Inflammatory macrophage (primary cell): ENCODE measurements at regions not wholly inside any gene's neighbourhood (a gene's known extent, or its start where the extent isn't known, plus 50 kb on each side); places are given as distances from the start of the nearest gene placed in this dataset.
A peak's percentile ranks its signal among the peaks of the same experiment; 100 is the strongest.

Source experiments
- DNase-seq, 2 donors: peaks; one replicate each; pipeline ENCODE4 v3.0.0-alpha.2; 2020 to 2022

DNA sequence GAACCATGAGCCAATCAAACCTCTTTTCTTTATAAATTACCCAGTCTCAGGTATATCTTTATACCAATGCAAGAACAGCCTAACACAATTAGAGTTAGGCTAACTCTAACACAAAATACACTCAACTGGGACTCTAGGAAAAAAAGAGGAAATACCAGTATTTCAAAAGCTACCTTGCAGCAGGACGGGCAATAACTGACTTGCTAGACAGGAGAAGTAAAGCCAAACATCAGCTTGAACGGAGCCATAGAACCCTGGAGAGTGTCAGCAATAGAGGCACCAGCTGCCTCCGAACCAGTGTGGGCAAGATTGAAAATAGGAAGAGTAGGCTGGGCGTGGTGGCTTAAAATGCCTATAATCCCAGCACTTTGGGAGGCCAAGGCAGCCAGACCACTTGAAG lies 162.0 kb upstream of the SOX4 start:
- peak; percentile 25 to 37 for DNase-seq

DNA sequence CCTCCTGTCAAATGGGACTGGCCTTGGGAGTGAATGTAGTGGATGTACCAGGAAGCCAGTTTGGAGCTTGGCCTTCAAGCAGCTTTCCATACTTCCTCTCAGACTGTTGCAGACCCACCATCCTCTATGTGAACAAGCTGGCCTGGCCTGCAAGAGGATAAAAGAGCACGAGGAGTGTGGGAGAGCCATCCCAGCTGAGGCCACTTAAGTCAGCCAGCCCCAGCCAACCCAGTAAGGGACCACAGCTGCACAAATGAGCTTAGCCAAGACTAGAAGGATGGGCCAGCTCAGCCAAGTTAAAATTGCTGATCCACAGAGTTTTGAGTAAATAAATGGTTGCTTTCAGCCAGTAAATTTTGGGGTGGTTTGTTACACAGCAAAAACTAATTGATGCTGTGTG lies 156.9 kb upstream of the SOX4 start:
- DNase-seq = no peak

DNA sequence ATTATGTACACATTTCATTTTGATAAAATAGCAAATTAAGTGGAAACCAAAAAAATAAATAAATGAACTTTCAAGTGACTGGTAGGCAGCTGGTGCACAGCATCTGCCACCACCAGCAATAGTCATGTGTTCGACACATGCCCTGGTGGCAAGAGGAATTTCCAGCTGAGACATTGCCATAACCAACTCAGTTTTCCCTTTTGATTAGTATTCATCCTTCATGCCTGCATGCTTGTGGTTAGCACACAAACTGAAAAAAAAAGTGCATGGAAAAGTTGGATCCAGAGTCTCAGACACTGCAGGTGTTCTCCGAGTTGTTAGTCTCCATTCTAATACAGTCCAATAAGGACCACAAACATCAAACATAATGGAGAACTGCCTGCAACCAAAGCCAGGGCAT lies 156.0 kb upstream of the SOX4 start:
- no peak for DNase-seq

DNA sequence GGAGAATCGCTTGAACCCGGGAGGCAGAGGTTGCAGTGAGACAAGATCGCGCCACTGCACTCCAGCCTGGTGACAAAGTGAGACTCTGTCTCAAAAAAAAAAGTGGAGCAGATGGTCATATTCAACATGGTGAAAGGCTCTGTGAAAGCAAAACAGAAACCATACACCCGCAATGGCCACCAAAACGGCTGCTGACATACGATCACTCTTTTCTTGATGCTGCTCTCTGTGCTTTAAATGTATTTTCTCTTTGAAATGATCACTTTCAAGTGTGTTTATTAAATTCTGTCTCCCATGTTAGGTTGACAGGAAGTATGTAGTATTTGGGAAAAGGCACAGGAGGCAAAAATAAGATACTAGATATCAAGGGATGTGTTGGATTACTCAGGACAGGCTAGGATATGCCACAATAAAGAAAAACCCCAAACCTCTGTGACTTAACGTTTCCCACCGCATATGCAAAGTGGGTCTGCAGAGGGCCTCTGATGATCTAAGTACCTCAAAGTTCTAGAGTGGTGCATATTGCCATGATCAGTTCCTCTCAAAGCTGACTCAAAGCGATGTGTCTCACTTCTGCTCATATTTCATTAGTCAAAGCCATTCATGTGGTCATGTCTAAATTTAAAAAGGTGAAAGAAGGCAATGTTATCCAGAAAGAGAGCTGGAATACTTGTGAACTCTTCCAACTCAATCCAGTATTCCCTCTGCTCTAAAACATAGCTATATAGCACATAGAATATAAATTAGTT lies 155.1 kb upstream of the SOX4 start:
- DNase-seq = peak; percentile 20 to 62

DNA sequence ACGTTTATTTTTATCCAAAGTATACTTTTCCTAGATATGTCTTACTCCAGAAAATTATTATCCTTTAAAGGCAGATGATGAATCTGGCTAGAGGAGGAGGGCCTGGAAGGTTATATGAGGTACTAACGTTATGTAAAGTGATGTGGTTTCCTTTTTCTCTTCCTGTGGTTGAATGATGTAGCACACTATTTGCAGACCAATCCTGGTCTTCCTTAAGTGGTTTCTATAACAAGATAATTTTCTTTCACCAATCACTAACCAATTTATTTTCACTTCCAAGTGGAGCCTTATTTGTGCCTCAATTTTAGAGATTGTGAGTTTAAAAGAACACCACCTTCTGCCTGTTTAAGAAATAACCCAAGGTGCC lies 154.6 kb upstream of the SOX4 start:
- DNase-seq = peak in 1 of 2 donors; percentile 11

DNA sequence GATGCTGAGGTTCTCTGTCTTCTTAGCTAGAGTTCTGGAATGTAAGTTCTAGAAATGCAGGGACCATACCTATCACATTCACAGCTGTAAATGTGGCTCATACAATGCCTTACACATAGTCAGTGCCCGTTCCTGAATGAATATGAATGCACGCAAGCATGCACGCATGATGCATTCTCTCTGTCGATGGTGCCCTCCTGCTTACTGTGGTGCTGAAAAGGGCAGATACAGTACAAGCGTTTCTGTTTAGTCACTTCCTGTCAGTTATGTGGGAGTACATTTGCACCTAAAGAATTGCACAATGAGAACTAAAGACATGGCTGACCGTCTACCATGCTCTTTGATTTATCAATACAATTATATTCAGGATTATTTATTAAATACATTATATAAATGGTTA lies 152.2 kb upstream of the SOX4 start:
- DNase-seq = peak; percentile 7 to 16

DNA sequence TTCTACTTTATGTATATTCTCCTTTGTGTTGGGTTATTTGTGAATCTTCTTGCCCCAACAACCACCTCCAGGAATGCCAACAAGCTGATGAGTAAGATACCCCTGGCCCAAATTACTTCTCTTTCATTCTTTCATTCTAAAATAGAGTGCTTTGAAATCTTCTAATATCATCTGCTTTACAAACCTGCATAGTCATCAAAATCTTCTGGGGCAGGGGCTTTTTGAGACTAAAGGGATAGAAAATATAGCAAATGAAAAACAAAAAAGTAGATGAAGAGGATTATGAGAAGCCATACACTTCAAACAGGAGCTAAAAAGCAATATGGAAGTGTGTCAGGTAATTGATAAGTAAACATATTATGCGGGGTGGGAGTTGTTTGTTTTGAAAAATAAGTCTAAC lies 150.7 kb upstream of the SOX4 start:
- no peak for DNase-seq

DNA sequence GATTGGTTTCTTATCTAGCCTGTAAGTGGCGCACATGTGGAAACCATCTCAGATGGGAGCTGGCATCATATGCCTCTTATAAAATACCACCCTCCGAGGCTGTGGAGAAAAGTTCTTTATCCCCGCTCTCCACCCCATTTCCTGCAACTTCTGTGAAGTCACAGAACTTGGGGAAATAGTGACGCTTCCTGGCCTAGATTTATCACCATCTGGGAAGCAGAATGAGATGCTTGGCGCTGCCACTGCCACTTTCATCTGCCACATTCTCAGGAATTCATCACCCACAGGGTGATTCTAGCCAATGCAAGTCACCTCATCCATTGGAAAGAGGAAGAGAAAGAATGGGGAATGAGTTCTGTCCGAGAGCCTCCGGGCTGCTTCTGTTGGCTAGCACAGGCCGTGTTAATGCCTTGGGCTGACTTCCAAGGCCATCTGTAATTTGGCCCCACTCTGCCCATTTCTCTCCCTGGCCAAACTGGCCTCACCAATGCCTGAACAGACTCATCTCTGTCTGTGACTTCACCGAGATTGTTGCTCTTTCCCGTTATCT lies 148.8 kb upstream of the SOX4 start:
- no peak for DNase-seq

DNA sequence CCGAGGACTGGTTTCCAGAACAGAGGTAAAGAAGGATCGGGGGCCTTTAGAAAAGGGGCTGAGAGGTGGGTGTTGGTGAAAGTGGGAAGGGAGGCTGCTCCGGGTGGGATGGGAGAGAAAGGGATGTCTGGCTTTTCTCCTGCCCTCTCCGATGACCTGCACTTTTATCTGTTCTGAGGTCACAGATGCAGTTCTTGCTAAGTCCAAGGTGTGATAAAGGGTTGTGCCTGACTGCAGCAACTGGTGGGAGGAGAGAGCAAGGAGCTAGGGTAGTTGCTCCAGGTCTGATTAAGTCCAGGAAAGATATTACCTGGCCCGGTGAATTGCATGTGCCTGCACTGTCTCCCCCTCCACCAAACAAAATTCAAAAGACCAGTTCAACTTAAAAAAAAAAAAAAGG lies 145.6 kb upstream of the SOX4 start:
- DNase-seq = no peak

DNA sequence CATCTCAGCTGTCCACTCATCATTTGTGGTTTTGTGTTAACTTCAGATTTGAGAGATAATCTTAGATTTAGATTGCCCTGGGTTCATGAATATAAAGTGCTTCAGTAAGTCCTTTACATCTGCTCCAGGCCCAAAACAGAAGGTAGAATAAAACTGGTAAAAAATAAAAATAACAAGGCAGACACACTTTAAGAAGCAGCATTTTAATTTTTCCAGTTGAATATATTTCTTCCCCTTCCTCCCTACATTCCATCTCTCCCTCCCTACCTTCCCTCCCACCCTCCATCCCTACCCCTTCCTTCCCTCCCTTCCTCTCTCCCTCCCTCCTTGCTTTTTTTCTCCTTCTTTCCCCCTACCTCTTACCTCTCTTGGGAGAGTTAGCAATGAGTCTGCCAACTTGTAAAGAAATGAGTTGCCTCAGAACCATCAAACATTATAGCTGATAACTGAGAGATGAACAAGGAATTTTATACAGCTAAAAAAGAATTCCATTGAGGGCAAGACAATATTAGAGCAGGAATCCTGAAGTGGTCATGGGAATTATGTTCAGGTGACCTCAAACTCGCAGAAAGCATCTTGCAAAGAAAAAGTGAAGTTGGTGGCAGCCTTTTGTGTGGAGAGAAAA lies 145.0 kb upstream of the SOX4 start:
- DNase-seq = no peak

DNA sequence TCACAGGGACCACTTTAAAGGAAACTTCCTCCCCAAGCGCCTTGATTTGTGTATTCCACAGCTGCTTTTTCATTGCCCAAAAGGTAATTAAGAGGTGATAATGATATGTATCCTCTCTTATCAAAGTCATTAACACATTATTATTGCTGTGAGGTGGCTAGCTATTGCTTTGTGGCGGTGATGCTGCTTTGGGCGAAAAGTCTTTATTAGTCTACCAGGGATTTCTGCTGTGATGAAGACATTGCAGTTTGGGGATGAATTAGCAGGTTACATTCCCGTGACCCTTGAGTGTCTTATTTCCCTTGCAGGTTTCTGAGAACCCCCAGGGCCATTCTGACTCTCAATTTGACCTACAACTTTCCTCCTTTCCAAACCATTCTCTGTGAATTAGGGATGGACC lies 143.4 kb upstream of the SOX4 start:
- DNase-seq = no peak

DNA sequence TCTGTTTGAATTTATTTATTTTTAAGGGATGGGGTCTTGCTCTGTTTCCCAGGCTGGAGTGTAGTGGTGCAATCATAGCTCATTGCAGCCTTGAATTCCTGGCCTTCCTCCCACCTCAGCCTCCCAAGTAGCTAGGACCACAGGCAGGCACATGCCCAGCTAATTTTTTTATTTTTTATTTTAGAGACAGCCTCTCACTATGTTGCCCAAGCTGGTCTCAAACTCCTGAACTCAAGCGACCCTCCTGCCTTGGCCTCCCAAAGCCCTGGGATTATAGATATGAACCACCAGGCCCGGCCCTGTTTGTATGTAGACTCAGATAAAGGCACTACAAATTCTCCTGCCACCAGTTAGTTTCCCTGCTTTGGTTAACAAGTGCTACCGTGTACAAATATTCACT lies 142.9 kb upstream of the SOX4 start:
- no peak for DNase-seq

DNA sequence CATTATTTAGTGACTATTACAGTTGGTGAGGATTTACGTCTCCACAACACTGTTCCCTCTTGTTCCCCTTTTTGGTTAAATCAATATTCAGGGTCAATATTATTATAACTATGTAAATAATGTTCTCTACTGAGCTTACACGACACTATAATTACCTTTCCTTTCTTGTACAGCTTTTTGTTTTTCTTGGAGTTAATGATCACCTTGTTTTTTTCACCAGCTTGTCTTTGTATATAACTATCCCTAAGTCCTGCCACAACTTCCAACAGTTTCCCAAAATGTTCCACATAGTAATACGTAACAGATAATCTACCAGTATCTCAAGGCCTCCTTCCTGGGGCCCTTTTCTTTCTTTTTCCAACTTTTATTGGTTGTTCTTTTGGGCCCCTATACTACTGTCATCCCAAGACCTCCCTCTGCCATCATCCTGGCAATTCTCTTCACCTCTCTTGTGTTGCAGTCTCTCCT lies 142.0 kb upstream of the SOX4 start:
- DNase-seq = no peak

DNA sequence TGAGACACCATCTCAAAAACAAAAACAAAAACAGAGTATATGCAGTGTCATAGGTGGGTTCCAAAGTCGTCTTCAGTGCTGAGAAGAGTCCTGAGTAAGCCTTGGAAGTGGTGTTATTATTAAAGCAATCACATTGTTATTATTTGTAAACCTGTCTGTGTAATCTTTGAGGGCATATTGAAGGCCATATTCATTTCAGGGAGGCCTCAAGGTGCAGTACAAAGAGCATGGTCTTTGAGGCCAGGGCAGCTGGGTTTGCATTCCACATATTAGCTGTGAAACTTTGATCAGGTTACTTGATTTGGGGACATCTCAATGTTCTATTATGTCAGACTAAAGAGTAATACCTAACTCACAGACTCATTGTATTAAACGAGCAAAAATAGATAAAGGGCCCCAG lies 139.3 kb upstream of the SOX4 start:
- DNase-seq = no peak

DNA sequence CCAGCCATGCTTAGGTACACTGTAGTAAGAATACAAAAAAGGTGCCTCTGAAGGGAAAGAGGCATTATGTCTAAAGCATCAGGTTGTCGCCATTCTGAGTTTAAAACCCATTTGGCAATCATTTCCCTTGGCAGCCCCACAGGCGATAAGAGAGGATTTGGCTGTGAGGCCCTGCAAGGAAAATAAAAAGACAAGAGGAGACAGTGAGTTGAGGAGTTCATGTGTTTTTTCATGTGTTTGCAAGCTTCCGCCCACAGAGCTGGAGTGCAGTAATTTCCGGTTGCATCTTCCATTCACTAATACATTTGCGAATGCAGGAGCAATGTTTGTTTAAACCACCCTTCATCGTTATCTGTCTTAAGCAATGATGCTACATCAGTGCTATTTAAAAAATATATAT lies 138.5 kb upstream of the SOX4 start:
- no peak for DNase-seq

DNA sequence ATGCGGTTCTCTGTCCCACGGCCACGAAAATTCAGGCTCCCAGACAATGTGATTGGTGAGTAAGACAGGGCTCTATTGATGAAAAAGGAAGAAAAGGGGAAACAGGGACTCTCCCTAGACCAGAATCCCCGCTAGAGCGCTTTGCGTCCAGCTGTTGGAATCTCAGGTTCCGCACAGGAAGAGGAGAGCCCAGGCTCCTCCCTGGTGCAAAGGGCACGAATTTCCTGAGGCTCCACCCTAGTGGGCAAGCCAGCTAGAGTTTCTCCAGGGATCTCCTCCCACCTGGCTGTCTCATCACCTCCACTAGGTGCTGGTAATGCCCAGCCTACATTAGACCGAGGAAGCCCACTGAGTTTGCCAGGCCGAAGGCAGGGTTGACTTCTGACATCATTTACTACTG lies 135.9 kb upstream of the SOX4 start:
- no peak for DNase-seq

DNA sequence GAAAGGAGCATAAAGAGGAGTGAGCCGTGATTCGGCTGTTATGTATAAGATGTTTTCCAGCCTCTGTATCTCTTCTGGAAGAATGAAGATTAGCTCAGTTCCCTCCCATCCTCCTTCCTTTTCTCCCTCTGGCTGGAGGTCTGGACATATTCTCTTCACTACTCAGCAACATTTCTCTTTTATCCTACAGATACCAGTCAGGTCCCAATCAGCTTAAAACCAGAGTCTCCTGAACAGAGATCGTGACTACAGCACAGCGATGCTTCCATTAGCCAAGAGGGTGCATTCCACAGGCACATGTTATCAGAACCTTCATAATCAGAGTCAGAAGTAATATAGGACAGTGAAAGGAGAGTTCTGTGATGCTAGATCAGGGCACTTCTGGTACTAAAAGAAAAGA lies 133.9 kb upstream of the SOX4 start:
- DNase-seq = no peak

DNA sequence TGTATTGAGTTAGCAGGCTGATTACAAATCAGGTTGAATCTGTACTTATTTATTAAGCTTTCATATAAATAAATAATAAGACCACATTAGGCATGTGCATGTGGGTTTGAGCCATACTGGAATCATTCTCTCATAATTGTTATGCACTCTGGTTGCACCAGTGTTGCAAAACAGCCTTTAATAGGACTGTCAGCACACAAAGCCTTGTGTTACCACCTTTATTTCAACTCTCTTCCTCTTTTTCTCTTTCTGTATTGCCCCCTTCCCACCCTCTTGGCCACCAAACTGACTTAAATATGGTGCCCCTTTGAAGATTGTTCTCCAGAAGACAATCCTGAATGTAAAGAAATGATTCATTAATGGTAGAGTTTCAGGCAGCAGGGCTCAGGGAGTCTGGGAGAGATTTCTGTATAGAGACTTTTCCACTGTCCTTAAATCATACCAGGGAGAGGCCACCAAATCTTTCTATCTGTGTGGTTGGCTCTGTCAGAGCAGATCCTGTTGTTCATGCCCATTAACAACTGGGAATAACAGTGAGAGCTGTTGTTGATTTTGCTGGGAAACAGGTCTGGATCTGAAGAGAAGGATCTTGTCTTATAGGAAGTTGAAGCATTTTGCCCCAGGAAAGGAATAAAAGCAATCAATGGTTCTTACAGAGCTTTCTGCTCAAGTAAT lies 131.6 kb upstream of the SOX4 start:
- DNase-seq = no peak

DNA sequence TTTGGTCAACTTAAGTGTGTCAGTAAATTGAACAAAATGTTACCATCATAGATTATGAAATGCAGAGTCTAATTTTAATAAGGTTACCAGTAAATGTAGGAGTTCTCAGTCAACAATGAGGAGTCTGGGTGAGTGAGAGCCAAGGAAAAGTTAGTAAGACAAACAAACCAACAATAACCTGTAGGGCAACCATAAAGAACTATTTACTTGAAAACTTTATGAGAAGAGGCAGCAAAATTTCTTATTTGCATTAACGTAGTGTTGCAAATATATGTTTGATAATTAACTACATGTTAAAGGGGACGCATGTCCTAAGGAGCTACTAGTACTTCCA lies 131.1 kb upstream of the SOX4 start:
- no peak for DNase-seq

DNA sequence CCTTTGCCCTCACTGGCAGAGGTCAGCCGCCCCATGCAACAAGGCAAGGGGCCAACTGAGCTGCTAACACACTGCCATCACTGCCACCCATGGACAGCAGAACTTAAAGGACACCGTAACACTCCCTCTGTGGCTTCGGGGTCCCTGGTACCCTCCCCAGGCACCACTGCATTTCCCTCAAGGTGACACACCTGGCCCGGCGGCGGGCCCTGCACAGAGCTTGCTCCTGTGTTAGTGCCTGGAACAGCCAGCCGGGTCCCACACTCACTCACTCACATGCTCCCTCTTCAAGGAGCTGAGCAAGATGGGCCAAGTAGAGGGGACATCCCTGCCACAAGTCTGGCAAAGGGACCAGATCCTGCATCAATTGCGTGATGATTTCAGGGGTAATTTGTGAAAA lies 126.5 kb upstream of the SOX4 start:
- no peak for DNase-seq

DNA sequence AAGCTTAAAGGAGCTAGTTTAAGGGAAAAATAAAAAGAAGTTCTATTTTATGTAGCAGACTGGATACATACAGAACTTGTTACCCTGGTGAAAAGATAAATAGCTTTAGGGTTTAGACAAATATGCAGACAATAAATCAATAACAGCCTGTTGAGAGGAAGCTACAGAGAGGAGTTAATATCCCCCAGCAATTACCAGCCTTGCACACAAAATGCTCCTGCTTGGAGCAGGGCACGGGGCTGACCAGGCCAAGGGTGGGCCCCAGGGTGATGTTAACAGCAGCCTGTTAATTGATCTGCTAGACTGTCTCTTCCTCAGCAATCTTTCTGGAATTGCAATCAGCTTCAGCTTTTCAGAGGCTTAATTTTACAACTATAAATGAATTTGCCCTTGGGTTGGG lies 125.1 kb upstream of the SOX4 start:
- DNase-seq = no peak

DNA sequence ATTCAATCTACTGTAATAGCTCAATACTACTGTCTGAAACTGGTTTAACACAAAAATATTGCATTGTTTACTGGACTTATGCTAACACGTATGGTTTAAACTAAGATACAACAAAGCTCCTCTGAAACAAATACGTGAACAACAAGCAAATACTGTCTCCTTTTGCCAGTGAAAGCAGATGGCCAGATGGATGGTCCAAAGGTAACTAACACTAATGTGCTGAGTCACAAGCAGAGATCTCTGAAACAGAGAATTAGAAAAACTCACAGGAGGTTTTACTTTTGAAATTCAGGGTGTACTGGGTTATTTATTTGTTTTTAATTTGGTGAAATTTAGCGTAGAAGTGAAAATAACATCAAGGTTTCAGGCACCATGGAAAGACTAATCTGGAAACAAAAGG lies 124.3 kb upstream of the SOX4 start:
- no peak for DNase-seq

DNA sequence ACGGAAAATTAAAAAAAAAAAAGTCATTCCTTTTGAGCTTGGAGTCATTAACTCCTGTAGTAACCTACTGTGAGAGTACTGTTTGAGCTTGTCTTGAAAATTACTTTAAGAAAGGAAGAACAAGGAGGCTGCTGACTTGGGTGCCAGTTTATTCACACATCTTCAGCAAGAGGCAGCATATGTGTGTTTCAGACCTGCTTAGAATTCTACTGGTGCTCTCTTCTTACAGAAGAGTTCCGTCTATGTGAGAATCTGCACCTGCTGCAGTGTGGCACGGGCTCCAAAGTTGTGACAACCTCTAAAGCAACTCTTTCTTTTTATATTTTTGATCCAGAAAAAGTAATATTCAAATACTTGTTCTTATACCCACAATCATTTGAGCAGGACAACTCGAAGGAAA lies 117.4 kb upstream of the SOX4 start:
- no peak for DNase-seq

DNA sequence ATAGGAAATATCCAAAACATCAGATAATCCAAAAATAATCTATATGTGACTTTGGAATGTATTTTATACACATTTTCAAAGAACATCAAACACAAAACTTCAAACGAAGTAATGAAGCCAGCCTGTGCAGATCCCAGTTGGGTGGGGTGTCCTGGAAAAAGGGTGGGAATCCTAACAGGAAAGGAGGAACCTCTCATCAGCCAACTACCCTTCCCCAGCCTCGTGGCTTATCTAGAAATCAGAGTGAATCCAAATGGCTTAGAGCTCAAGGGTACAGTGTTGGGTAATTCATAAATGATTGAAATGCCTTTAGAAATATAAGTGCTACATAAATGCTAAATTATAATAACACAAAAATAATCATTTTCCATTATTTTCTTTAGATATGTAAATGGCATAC lies 115.1 kb upstream of the SOX4 start:
- DNase-seq = no peak
